Embryonic facial prominence (tissue), 1 donor: ENCODE measurements at regions not wholly inside any gene's neighbourhood (a gene's known extent, or its start where the extent isn't known, plus 50 kb on each side); places are given as distances from the start of the nearest gene placed in this dataset.
"Not testable (repeated sequence)": the region's sequence is repeated elsewhere in the genome, so short reads cannot be mapped to it uniquely, and the experiment has no call there.

Experiments used
- DNase-seq: peaks from one replicate; pipeline ENCODE4 v3.0.0-alpha.2; 2016; ENCODE audit errors: extremely low spot score

DNA sequence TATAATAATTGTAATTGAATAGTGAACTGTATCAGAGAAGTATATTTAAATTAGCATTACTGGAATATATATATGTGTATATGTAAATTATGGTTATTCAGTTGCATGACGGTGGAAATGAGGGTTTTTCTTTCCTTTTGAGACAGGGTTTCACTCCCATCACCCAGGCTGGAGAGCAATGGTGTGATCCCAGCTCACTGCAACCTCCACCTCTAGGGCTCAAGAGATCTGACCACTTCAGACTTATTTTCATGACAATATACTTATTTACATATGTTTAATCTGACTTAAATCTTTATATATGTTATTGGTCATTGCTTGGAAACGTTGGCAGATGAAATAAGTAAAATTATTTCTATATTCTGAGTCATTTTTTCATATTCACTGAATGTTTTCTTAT, 744.4 kb upstream of the PRR20A start:
- DNase-seq: no peak

DNA sequence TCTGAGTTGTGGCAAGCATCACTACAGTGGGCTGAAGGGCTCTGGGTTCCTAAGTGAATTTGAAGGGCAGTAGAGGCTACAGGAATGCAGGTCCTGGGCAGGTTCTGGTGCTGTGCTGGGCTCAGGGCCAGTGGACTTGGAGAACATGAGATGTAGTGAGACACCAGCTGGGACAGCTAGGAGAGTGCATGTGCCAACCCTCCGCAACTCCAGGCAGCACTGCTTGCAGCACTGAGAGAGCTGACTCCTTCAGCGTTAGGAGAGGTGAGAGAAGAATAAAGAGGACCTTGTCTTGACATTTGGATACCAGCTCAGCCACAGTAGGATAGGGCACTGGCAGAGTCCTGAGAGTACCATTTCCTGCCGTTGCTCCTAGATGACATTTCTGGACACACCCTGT, 739.9 kb upstream of the PRR20A start:
- no peak for DNase-seq

- no peak for DNase-seq
These were observed 727.9 kb upstream of the PRR20A start for GRCh38 chr13:56412856-56413255.

GRCh38 chr13:56424246-56424645, 716.5 kb upstream of the PRR20A start:
- no peak for DNase-seq

DNA sequence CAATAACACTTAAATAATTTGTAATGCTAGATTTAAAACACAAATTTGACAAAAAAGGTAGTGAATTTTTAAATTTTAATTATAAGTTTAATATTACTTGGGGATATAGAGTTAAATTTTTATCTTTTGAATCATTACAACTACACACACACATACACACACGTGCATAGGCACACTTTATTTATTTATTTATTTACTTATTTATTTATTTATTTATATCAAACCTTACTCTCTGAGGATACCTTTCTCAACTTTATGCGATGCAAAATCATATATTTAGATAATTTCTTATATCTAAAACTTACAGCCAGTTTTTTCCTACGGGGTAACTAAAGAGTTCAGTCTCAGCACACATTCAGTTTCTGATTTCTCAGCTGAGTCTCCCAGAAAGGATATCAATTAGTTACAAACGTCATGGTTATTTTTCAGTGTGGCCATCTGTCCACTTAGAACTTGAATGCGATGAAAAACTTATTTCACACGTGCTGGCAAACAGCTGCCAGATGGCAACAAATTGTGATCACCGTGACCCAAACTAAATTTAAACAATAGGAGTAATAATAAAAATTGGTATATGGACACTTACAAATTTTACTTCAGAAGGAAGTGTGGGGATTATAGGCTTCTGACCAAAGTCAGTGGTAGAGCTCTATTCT, 683.1 kb upstream of the PRR20A start:
- DNase-seq: no peak

DNA sequence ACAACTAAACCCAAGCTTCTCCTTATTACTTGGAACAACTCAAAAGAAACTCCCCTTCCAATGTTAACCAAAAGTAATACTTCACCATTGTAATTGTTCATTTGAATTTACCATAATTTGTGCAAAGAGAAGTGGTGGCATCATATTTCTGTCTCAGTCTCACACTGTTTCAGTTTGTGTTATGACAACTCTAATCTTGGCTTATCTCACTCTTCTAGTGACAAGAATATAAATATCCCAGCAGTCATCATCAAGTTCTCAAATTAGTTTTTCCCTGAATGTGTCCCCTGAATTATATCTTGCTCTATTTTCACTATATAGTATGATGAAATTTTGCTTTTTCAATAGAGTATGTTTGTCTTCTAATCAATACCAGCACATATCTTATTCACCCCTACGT, 681.4 kb upstream of the PRR20A start:
- DNase-seq: no peak

GRCh38 chr13:56501750-56502149, 639.0 kb upstream of the PRR20A start:
- DNase-seq: no peak

- no peak for DNase-seq
These were observed 629.9 kb upstream of the PRR20A start for GRCh38 chr13:56510836-56511235.

- DNase-seq: not testable (repeated sequence)
These were observed 628.4 kb upstream of the PRR20A start for GRCh38 chr13:56512336-56512735.

- DNase-seq: no peak
These were observed 625.3 kb upstream of the PRR20A start for GRCh38 chr13:56515441-56515840.

- no peak for DNase-seq
These were observed 612.5 kb upstream of the PRR20A start for GRCh38 chr13:56528040-56528790.

DNA sequence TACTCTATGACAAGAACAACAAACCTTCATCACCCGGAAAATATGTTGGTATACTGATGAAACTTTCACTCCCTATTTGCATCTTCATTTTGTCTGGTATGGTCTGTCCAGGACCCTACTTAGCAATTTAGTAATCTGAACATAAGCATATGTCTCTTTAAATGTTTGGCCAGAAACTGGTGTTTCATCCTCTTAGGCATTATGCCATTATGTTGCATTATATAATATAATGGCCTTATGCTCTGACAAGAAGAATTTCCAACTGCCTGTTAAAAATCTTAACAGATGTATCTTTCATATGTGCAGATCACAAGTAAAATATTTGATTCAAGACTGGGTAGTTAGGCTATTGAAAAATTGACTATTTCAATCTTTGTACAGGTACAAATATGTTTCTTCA, 610.6 kb upstream of the PRR20A start:
- DNase-seq: no peak

- DNase-seq: not testable (repeated sequence)
These were observed 592.8 kb upstream of the PRR20A start for GRCh38 chr13:56547921-56548320.

GRCh38 chr13:56558698-56559320, 581.9 kb upstream of the PRR20A start:
- no peak for DNase-seq

DNA sequence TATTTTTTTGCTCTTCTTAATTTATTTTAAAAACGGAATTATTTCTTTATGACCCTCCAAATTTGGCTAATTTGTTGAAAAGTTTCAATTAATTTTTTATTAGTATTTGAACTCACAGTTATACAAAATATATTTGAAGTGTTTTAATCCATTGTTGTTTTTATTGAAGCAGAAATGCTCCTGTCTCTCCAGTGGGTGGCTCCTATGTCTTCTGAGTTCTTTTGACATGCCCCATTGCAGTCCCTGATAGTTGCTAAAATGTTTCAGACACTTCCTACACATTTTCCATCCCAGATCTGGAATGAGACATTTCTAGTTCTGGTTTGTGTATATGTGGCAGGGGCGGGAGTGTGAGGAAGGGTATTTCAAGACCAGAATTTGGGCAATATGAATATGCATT, 579.4 kb upstream of the PRR20A start:
- no peak for DNase-seq

- no peak for DNase-seq
These were observed 577.1 kb upstream of the PRR20A start for GRCh38 chr13:56563663-56564062.

GRCh38 chr13:56586976-56587375, 553.7 kb upstream of the PRR20A start:
- DNase-seq: no peak

DNA sequence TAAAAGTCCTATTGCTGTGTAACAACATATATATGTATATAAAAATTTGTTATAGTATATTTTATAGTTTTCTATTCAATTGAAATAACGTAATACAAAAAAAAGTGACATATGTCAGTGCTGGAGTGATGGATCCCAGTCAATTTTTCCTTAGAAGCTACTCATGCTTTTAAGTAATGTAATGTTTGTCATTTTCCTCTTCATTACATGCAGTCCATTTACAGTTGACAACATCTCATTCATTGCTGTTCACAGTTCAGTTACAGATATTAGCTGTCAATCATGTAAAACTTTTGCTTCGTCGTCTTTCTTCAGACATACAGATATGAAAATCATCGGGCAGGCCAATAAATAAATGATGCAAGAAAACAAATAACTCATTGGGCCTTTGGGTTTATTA, 525.1 kb upstream of the PRR20A start:
- DNase-seq: no peak

- no peak for DNase-seq
These were observed 517.9 kb upstream of the PRR20A start for GRCh38 chr13:56622840-56623239.

GRCh38 chr13:56628886-56629285, 511.8 kb upstream of the PRR20A start:
- not testable (repeated sequence) for DNase-seq

- not testable (repeated sequence) for DNase-seq
These were observed 509.7 kb upstream of the PRR20A start for GRCh38 chr13:56631060-56631459.

DNA sequence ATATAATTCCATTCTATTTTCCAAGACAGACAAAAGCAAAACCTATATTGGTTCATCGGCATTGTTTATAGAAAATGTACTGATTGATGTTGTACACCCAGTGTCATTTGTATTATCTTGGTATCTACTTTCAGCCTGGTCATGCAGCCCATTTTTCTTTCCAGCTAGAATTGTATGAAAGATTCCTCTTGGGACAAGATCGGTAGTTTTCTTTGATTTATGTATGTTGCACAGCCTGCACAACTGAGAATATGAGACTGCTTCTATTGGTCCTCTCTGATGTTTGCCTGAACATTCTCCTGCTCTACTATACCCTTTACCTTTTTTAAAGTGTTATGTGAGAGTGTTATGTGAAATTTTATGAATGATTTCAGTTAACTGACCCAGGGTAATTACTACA, 487.7 kb upstream of the PRR20A start:
- DNase-seq: no peak

GRCh38 chr13:56659041-56659471, 481.7 kb upstream of the PRR20A start:
- no peak for DNase-seq
